Hematopoietic multipotent progenitor cell (in vitro differentiated cells): ENCODE measurements at regions not wholly inside any gene's neighbourhood (a gene's known extent, or its start where the extent isn't known, plus 50 kb on each side); places are given as distances from the start of the nearest gene placed in this dataset.

ENCODE experiments used
- DNase-seq, 3 donors: peaks; one replicate each; pipeline ENCODE4 v3.0.0-alpha.2; 2011 to 2015; ENCODE audit warnings: low read depth in 2 of 3, low spot score in 2 of 3

DNA sequence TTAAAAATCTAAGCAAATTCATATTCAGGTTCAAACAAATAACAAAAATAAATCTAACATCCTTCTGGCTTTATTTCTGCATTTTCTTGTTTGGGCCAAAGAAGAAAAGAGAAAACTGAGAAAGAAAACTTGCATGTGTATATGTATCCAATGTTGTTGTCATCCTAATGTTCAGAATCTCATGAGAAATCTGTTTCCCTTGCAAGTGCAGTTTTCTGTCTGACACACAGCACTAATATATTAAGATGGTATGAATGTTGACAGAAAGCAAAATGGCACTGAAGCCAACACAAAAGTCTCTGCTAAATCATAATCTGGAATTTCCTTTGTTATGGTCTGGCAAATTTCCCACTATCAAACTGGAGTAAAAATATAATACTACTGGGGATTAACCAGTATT is 235.9 kb downstream of the HGF start:
- no peak for DNase-seq

DNA sequence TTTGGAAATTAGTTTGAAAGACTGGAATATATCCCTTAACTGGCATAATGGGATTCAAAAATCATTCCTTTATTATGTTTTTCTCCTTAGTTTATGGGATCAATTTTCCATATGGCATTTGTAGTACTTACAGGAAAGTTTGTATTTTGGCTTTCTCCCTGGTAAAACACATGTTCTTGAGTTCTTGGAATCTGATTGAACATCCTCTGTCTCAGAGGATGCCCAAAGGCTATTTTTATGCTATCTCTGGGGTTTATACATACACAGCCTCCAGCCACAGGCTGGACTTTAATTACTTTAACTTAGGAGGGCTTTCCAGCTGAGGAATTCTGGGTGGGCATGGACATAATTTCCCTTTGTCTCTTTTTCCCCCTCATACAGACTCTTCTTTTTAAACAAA is 236.4 kb downstream of the HGF start:
- DNase-seq, result no peak

DNA sequence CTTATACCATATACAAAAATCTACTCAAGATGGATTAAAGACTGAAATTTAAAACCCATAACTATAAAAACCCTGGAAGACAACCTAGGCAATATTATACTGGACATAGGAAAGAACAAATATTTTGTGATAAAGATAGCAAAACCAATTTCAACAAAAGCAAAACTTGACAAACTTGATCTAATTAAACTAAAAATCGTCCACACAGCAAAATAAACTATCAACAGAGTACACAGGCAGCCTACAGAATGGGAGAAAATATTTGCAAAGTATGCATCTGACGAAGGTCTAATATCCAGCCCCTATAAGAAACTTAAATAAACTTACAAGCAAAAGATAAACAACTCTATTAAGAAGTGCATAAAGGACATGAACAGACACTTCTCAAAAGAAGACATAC is 240.1 kb downstream of the HGF start:
- DNase-seq, result no peak

DNA sequence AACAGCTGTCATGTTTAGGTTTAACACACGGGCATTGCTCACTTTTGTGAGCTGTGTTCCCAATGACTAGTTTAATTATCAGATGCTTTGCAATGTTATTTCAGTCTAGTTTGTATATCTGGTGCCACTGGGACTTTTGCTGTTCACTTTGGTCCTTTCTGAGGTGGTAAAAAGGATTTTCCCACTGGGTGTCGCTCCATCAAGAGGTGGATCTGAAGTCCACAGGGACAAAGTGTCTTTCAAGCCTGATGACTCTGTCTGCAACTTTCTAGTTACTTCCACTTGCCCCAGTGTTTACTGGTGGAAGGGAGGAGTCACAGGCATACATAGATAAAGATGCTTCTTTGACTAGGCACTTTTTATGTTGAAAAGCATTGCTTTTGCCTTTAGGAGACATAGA is 242.2 kb downstream of the HGF start:
- no peak for DNase-seq

DNA sequence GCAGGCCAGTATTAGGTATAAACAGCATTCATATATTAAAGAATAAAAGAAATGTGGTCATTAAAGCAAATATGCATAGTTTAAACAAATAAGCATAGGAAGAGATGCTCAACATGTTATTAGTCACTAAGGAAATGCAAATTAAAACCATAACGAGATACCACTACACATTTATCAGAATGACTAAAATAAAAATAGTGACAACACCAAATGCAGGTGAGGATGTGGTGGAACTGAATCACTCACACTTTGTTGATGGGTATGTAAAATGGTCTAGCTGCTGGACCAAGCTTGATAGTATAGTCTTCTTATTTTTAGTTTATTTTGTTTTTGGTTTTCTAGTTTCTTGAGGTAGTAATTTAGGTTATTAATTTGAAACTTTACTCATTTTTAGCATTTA is 242.9 kb downstream of the HGF start:
- no peak for DNase-seq

DNA sequence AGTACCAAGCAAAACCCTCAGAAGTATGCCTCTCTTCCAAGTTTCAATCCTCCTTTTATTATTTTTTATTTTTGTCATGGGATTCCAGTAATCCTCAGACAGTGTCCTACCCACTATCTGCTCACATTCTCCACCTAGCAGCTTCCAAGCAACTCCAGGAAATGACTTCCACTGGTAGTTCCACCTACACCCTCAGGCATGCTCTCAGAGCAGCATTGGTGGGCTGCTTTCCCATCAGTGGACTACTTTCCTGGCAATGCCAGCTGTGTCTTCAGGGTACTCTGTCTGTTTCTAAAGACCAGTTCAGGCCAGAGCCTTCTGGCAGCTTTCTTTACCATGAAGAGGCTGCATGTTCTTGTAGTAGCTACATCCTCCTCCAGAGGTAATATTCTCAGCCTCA is 244.0 kb downstream of the HGF start:
- DNase-seq, result no peak

DNA sequence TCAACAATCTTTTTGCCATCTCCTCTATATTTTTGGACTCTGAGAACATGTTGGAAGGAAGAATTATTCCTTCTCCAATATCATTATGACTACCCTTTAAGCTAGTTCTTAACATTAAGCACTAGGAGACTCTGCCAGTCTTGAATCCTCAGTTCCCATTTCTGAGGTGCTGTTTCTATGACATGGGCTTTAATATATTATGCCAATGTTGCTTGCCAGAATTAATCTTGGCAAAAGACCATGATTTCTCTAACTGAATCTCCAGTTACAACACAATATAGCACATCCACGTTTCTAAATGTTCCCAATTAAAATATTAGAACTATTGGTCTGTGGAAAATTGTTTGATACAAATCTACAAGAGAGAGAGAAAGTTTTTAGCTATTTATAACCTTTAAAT is 250.0 kb downstream of the HGF start:
- no peak for DNase-seq

DNA sequence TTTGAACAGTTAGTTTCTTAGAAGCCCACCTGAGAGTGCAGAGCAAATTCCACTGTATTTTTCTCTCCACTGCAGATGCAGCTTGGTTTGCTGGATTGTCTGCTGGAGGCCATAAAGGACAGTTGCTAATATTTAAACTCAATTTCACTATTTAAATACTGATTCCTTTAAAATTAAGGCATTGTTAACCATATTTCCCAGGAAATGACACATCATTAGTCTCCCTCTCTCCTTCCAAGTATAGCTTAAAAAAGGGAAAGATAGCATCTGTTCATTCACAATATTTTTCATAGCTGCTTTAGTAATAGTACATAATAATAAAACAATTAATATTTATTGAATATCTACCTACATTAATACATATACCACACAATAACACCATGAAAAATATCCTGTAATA is 252.9 kb downstream of the HGF start:
- no peak for DNase-seq

DNA sequence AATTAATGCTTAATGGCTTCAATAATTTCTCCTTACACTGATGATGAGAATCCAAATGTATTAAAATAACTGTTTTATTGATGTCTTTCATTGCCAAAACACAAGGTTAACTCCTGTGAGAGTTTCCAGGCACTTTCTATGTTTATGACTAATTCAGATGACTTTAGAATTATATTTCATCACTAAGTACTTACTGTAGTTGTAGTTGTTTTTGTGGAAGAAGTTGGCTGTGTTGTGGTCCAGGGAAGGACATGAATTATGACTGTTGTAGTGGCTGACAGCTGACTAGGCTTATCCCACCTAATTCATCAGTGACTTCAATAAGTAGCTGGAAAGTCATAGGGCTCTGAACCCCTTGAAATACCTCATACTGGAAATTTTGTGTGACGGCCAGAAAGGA is 254.8 kb downstream of the HGF start:
- no peak for DNase-seq

DNA sequence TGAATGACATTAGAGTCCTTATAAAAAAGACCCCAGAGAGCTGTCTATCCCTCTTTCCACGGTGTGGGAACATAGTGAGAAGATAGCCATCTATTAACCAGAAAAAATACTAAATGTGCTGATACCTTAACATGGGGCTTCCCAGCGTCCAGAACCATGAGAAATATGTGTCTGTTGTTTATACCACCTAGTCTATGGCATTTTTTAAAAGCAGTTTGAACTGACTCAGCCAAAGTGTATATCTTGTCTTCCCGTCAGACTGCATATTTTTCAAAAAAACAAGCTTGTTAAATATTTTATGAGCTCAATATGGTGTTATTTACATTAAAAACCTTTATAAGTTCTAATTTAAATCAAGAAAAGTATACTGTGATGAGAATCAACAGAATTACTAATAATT is 255.3 kb downstream of the HGF start:
- no peak for DNase-seq

DNA sequence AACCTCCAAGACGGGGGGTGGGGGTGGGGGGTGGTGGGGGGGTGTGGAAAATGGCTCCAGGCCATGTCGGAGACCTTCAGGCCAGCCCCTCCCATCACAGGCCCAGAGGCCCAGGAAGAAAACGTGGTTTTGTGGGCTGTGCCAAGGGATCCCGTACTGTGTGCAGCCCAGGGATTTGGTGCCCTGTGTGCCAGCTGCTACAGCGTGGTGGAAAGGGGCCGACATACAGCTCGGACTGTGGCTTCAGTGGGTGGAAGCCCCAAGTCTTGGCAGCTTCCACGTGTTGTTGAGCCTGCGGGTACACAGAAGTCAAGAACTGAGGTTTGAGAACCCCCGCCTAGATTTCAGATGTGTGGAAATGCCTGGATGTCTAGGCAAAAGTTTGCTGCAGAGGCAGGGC is 259.7 kb downstream of the HGF start:
- DNase-seq, result no peak

DNA sequence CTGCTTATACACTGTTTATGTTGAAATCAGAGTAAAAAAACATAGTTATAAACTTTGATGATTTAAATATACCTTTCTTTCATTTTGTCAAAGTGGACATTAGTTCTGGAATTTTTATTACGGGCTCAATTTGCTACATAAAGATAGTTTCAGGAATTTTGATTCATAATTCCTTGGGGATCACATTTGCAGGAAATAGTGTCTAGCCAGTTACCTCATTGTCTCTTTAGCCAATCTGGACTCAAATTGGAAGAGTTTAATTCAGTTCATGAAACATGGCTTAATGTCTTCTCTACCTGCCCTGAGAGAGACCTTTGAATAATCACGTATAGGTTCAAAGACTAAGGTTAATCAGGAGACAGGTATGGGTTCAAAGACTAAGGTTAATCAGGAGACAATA is 262.6 kb downstream of the HGF start:
- no peak for DNase-seq

DNA sequence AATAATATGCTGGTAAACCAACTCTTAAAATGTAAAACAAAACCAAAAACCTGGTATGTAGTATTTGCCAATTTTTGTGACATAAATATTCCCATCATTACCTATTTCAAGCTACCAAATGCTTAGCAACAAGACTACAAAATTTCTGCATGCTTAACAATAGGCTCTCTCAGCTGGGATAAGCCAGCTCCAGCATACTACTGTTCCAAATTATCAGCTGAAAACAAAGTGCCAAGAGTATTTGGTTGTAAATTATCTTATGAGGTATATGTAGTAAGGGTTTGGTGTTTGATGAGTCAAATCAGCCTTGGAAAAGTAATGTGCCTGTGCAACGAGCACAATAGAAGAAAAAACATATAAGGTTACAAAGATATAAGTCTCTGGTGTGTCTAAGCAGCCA is 263.2 kb downstream of the HGF start:
- no peak for DNase-seq

DNA sequence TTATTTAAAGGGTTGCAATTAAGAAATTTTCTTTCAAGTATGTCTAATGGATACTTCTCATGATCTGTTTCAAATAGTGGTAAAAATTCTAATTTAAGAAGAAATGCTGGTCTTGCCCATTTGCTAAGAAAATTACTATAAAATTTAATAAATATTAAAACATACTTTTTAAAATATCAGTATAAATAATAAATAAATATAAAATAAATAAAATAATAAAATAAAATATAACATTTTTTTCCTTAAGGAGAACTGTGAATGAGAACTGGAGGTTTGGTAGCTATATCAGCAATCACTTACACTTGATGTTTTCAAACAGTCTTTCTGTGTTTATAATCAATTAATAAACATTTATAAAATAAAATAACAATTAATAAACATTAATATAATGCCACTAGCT is 266.1 kb downstream of the HGF start:
- no peak for DNase-seq

DNA sequence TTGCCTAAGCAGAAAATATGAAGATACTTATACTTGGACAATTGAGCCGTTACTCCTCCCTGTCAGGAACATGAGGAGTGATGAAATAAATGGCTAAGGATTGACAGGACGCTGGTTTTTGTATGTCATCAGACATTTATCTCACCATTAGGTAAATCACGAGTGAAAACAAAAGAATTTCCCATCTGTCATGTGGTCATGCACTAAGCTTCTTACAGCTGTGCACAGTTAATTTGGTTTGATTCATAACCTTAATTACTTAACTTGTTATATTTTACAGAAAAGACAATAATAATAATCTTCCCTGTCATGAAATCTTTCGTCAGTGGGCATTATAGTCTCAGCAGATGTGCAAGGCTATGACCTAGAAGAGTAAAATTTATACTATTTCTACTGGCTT is 266.5 kb downstream of the HGF start:
- DNase-seq, result no peak

DNA sequence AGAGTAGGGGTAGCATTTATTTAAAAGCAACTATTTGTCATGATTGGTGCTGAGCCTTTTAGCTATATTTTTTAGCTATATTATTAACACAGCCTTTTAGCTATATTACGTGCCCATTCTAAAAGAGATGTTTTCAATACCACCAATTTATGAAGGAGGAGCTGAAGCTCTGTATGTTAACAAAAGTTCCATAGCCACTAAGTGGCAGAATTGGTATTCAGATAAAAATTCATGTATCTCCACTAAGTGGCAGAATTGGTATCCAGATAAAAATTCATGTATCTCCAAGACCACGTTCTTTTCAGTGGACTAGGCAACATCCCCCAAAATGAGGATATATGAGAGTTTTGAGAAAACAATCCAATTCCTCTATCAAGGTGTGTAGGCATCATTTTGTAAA is 268.6 kb downstream of the HGF start:
- DNase-seq, result peak in 2 of 3 donors; percentile 9 to 20

DNA sequence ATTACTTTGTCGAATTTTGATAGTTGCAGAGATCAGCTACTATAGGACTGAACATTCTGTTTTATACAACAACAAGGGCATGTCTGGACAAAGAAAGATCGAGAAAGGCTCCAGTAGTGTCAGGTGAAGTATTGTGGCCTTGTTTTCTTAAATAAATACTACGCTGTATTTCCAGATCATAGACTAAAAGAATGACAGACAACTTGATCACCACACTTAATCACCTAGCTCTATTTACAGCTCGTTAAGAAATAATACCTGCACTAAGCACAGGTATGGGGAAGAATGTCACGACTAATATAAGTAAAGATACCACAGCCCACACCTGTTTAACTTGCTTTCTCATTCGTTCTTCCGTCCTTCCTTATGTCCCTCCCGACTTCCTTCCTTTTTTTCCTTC is 269.2 kb downstream of the HGF start:
- no peak for DNase-seq

DNA sequence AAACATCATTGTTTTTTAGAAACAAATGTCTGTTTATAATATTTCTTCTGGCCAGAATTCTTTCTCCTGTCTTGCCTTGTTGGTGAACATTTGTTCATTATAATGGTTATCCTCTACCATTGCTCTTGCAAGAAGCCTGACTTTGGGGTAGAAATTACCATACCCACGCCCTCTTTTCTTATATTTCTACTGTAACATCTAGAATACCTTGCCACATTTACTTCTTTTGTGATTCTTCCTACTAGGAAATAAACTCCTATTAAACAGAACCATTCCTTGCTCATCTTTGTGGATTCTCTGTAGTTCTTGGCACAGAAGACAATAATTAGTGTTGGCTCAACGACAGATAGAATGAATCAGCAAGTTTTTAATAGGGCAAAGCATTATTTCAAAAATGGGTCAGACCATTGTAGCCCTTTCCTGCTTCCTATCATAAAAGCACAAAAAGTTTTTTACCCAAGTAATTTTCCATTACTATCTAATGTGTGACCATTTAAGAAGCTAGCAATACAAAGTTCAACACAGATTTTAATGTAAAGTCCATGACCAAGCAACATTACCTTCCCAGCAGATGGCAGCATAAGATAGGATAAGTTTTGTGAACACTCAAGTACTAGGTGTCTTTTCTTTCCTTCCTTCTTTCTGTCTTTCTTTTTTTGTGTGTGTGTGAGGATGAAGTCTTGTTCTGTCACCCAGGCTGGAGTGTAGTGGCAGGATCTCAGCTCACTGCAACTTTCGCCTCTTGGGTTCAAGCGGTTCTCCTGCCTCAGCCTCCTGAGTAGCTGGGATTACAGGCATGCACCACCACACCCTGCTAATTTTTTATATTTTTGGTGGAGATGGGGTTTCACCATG is 270.4 kb downstream of the HGF start:
- peak in 2 of 3 donors; percentile 56 to 87 for DNase-seq

DNA sequence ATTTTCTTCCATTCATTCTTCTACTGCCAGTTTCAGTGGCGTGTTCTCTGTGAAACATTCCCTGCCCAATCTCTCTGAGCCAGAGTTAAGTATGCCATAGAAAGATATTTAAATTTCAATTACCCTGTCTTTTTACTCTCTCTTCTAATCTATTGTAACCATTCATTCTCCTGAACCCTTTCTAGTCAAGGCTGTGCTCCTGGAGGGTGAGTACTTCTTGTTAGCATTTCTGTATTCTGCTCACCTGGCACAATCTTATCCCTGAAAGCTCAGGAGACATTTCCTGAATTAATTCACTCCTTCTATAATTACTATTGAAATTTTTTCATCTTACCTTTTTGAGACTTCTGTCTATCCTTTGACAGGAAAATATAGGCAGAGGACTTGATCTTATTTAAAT is 271.7 kb downstream of the HGF start:
- no peak for DNase-seq

DNA sequence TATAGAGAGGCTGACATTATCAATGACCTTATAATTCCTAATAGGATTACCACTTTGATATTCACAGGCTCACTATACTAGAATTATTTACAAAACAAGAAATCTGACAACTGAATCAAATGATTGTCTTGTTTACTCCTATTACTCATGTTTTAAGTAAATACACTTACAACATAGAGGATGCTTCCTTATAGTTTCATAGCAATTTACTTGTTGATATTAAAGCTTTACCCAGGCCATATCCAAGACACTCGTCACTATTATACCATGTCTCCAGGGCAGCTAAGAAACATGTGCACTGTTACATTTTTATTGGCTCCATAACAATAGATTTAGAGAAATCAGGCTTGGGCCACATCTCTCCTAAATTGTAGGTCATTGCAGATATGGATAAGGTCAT is 276.9 kb downstream of the HGF start:
- DNase-seq, result no peak

DNA sequence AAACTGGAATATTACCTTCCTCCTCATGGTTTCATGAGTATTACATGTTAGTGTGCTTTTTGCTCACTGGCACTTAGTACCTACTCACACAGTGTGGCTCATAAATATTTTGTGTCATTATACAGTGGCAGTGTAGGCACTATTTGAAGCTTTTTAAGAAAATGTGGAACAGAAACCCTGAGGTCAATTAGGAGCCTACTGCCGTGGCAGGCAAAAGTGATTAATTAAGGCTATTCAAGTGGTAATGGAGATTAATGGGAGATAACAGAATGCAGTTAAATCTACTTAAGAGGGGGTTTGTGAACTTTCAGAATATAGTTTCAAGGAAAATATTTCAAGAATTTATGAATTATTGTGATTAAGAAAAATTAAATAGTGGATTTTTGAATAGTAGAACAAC is 277.6 kb downstream of the HGF start:
- DNase-seq, result no peak

DNA sequence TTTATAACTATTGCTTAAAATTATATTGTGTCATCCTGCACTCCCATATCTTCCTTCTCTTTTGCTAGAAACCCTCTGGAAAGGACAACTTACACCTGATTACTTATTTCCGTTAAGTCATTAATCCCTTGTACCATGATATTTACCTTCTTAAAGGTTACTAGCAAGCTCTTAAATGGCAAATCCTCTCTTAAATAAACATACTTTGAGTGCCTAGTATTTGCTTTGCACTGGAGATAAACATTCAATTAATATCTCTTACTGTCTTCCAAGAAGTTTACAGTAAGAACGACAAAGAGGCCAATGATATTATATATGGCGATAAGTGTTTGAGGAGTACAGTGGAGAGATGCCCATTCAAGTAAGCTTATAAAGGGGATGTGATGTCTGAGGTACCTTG is 278.3 kb downstream of the HGF start:
- DNase-seq, result no peak

DNA sequence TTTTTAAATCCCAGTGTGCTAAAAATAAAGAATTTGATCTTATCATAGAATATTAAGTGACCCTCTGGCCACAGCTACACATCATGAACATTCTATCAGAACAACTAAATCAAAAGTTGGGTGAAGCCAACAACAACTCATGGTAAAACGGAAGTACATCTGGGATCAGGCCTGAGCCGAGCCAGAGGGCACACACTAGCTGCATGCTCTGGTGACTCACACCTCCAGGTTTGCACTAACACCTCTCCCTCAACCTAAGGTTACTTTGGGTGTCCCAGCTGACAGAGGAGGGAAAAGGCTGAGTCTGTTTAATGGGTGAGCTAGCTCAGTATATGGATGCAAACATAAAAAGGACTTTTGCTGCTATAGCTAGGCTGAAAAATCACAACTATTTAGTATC is 281.6 kb downstream of the HGF start:
- DNase-seq, result no peak
